T-helper 1 cell treated with Interleukin-12 subunit alpha and Interleukin-12 subunit beta and Interleukin-4 antibody, amounts not matched to agents 30 ng/mL and 1 ng/mL, for 36 hours (primary cell): ENCODE measurements at regions not wholly inside any gene's neighbourhood (a gene's known extent, or its start where the extent isn't known, plus 50 kb on each side); places are given as distances from the start of the nearest gene placed in this dataset.

Experiments
- intact Hi-C: fragments of 100-400 bp; cut with micrococcal nuclease; formaldehyde crosslinking; loops from one replicate; pipeline ENCODE4 v1.15.1; 2024

DNA sequence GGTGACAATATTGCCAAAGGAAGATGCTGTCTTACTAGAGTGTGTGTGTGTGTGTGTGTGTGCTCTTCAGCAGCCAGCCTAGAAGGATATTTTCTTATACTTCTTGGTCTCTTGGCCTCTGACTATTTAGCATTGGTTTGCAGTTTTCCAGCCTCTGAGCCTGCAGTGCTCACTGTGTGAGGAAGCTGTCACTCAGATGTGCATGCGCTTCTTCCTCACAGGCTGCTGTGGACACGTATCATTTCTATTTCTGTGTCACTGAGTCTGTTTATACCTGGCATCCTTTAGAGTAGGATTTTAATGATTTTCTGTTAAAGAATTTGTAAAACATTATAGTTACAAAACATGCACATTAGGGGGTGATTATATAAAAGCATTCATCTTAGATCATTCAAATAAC, 83.3 kb downstream of the ALDH8A1 start:
- intact Hi-C loops = no loop called here

DNA sequence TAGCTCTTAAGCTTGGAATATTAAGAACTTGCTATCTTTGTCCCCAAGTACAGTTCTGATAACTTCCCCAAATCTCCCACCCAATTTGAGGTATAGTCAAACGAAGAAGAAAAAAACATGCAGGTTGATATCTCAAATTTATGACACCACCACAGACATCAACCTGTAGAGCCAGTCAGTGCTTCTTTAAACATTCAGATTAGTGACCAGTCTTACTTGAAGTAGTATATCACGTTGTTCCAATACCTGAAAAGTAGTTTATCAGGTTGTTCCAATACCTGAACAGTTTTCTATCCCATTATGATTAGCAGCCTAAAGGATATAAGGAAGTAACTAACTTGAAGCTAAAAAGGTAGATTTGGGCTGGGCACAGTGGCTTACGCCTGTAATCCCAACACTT, 85.3 kb downstream of the ALDH8A1 start:
- intact Hi-C loops = no loop called here

DNA sequence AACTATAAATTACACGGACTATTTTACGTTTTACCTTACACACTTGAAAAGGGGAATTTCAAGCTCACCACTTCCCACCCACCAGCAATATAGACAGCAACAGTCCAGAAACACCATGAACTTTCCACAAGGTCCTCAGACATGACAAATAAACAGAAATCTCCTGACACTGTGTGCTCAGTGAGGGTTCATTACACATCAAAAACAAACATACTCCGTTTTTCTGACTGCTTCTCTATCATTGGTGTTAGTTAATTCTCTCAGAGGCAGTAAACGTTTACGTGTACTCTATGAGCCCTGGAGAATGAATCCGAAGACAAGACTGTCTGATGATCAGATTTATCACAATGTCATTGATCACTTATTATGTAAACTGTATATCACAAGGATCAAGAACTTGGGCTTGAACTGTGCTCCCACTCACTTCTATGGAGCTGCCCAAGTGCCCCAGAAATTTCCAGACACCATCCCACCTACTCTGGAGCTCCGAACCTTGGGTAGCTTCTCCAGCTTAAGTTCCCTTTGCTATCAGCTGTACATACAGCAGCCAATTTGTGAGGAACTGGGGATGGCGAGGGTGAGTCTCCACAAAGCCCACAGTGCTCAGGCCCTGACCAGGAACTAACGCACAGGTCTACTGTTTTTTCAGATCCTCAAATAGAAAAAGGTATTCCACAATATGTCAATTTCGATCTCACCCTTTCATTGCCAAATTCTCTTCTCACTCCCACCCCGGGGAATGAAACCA, 86.0 kb downstream of the ALDH8A1 start:
- intact Hi-C loops = no loop called here

DNA sequence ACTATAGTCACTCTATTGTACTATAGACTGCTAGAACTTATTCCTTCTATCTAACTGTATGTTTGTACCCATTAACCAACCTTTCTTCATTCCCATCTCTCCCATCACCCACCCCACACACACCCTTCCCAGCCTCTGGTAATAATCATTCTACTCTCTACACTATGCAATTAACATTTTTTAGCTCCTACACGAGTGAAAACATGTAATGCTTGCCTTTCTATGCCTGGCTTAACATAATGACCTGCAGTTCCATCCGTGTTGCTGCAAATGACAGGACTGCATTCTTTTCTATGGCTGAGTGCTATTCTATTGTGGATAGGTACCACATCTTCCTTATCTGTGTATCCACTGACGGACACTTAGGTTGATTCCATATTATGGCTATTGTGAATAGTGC, 95.5 kb downstream of the ALDH8A1 start:
- intact Hi-C loops = no loop called here

DNA sequence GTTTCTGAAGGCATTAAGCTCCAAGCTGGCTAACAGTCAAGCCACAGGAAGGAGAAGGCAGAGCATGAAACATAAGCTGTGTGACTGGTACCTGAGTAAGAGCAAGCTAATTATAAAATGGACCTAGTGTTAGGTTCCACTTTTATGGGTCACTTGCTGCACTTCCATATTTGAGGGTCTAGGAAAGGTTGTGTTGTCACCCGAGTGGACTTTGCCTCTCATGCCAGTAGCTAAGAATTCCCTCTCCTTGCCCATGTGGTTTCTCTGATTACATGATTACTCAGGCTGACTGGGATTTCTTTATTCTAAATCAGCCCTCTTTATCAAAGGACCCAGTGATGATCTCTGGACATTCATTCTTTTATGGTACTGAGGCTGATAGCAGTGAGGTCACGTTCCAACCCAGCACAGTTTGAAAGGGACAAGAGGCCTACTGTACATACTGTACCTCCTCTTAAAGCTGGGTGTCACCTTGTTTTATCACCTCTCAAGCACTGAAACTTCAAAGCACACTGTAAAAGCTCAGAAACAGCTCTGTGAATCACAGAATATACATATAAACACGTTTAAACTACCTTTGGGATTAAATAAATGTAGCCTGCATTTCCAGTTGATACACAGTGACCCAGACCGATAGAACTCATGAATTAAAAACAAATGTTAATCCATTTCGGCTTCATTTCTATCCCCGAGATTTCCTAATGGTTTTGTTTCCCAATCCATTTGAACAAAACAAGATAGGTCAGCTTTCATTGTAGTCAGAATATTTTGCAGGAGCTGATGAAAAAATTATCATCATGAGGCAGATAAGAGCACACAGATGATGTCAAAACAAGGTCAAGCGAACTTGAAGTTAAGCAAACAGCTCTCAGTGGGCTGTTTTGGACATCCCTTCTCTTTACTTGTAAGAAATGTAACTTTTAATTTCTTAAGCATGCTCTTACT, 96.5 kb downstream of the ALDH8A1 start:
- intact Hi-C loops = no loop called here

DNA sequence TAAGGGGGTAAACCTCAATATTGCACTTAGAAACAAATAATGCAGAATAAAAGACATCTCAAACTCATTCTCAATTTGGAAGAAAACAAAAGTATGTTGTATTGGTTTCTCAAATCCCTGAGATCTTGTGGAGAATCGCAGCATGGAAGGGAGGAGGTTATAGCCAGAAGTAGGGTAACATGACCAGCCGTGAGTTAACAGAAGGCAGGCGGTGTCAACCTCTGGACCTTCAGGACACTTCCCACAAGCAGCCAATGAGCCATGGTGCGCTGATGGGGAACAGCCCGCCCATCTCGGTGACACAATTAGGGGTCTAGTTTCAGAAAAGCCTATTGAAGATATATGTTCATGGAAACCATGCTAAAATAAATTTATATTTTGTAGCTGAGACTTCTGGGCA, 98.4 kb downstream of the ALDH8A1 start:
- intact Hi-C loops = no loop called here

DNA sequence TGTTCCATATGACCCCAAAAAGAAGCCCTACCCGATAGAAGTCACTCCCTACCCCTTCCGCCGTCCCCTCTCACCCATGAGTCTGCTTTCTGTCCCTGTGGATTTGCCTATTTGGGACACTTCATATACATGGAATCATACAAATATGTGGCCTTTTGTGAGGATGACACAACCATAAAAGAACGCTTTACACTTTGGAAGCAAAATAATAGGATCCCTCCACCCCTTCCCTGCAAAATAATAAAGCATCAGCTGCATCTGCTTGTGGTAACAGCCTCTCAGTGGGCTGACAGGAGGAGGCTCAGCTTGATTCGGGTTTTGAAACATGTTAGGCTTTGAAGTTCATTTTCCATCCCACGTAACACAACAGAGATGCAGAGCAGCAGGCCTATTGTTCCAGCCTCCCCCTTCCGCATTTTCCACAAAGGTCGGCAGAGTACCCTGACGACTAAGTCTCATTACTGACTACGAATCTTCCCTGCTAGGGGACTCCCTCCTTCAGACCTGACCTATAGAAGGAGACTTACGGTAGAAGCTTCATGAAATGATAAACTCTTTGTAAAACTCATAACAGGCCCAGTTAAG, 99.1 kb downstream of the ALDH8A1 start:
- intact Hi-C loops = no loop called here

DNA sequence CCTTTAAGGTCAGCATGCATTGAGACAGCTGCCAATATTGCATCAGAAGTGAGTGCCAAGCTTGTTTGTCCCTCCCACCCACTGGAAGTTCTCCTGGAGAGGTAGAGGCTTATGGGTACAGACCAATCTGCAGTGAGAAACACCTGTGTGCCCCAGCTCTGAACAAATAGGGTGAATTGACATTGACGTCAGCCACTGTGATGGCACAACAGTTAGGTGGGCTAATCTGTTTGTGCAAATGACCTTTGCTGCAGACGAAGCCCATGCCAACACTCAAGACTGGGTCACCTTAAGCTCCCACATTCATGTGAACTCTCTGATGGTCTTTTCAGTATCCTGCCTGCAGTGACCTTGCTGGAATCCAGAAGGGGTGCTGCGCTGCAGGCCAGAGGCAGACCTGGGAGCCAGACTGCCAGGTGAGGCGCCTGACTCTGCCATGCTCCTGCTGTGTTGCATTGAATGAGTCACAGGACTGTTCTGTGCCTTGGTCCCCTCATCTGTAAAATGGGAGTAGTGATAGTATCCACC, 99.9 kb downstream of the ALDH8A1 start:
- intact Hi-C loops = no loop called here

DNA sequence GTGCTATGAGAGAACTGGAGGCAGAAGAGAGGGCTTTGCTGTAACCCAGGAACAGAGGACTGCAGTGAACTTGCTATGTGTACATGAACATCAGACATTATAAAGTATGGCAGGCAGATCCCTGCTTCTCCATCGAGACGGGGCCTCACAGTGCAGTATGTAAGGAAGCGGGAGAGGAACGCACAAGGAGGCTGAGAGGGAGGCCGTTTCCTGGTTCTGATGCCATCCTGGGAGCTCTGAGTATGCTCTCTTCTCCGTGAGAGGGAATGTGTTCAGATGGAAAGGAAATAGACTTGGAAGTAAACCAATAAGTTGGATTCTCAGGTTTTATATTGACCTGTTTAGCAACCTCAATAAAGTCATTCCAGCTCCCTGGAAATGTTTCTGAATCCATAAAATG, 101.8 kb downstream of the ALDH8A1 start:
- intact Hi-C loops = no loop called here

DNA sequence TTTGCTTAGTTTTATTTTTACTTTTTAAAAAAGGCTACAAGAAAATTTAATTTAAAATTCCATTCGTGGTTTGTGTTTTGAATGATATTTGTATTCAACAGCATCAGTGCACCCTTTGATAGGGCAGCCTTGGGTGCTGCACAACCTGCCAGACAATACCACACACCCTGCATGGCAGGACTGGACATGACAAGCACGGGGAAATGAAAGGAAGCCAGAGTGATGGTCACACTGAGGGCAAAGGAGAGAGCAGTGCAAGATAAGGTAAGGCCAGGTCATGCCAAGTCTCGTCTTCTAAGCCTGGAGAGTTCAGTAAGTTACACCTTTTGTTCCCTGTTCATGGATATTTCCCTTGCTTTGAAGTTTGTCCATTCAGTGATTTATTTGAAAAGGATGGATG, 103.0 kb downstream of the ALDH8A1 start:
- intact Hi-C loops = no loop called here

DNA sequence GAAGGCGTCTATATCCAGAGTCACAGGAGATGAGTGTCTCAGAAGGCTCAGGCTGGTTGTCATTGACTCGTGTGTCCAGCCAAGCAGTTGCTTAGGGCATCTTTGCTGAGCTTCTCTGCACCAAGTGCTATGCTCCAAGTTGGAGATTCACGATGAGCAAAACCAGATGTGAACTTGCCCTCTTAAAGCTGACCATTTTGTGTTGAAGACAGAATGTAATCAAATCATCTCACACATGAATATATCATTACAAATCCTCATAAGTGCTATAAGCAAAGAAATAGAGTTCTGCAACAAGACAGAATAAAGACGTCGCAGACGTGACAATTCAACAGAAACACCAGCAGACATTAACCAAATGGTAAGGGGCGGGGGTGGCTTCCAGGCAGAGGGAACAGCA, 103.9 kb downstream of the ALDH8A1 start:
- intact Hi-C loops = no loop called here

DNA sequence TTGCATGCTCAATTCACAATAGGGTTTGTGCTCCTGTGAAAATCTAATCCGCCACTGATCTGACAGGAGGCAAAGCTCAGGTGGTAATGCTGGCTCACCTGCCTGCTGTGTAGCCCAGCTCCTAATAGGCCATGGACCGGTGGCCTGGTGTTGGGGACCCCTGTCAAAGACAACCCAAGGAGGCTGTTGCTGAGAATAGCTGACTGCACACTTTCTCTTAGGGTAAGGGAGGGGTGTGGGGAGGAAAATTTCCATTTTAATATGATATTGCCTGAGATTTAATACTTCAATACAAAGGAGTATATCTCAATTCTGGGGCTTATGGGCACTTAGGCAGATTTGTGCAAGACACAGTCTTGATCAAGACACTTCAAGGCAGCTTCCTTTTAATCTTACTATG, 105.8 kb downstream of the ALDH8A1 start:
- intact Hi-C loops = no loop called here

DNA sequence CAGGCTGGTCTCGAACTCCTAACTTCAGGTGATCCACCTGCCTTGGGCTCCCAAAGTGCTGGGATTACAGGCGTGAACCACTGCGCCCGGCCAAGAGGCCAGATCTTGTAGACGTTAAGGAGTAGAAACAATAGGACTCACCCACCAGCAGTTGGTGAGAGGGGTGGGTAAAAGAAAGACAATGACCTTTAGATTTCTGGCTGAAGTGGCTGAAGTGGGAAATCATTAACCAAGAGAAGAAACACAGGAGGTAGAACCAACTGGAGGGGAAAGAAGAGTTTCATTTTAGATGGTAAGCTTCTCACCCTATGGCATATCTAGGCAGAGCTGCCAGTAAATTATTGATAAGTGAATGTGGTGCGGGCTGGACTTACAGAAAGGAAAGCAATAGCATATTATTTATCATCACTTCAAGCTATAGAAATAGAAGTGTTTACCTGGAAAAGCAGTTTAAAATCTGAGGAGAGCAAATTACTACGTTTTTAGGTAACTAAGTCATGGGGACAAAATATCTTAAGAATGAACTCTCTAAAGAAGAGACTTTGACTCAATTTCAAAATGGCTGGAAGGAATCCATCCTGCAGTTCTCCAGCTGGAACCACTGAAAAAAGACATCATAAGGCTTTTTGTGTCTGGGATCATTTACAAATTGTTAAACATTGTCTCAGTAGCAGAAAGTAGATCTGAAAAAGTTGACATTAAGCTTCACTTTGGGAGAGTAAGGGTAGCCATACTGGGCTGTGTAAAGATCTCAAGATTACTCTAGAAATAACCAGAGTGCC, 109.6 kb downstream of the ALDH8A1 start:
- intact Hi-C loops = no loop called here

DNA sequence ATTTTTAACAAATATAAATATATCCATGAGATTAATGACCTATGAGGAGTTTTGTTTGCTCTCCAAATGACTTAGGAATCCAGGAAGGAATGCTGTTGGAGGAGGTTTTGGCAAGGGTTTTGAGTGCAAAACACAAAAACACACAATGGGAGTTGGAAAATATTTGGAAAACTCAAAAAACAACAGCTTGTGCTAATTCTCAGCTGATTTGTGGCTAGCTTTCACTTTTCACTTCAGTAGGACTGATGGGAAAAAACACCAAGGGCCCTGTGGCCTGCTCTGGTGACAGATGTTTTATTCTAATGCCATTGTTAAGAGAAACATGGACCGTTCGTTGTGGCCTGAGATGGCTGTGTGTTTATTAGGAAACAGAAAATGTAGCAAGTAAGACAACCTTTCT, 113.9 kb downstream of the ALDH8A1 start:
- intact Hi-C loops = no loop called here

DNA sequence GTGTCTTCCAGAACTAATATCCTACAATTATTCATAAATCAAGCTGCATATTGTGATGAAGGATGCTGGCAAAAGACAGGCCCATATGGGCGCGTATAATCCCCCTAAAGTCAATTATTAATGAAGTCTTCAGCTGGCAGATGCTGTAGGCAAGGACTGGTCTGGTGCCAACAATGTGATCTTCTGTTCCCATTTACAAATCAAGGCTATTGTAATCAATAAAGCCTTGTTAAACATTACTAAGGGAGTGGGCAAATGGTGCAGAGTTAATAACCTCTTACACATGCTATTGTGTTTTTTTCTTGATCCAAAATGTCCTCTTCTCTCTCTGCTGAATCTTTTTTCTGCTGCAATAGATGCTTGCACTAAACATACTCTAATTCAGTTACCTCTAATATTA, 119.0 kb downstream of the ALDH8A1 start:
- intact Hi-C loops = no loop called here

DNA sequence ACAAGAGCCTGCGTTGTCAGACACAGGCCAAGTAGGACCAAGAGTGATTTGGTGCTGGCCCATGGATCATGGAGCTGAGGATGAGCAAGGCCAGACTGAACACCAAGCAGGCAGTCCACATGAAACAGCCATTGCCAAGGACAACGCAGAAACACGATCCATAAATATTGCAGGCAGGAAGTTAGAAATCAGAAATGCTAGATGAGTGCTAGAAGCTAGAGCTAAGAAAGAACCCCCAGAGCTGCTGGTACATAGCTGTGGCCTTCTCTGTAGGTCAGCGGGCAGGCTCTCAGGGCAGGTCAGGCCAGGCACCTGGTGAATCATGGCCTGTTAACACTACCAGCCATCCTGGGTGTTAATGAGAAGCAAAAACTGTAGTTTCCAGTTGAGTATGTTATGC, 119.7 kb downstream of the ALDH8A1 start:
- intact Hi-C loops = no loop called here

DNA sequence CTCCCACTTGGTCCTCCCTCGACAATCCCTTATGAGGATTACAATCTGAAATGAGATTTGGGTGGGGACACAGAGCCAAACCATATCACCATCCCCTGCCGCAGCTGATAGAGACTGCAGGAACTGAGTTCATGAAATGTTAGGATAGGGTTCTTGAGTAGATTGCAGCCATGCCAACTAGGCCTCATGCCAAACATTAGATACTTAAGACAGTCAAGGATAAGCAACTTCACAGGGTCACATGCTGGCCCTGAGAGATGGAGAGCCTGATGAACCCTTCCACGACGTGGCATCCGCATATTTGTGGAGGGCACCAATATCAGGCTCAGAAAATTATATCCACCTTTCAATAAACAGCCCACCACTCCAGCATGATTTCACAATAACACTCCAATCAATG, 121.3 kb downstream of the ALDH8A1 start:
- intact Hi-C loops = no loop called here

DNA sequence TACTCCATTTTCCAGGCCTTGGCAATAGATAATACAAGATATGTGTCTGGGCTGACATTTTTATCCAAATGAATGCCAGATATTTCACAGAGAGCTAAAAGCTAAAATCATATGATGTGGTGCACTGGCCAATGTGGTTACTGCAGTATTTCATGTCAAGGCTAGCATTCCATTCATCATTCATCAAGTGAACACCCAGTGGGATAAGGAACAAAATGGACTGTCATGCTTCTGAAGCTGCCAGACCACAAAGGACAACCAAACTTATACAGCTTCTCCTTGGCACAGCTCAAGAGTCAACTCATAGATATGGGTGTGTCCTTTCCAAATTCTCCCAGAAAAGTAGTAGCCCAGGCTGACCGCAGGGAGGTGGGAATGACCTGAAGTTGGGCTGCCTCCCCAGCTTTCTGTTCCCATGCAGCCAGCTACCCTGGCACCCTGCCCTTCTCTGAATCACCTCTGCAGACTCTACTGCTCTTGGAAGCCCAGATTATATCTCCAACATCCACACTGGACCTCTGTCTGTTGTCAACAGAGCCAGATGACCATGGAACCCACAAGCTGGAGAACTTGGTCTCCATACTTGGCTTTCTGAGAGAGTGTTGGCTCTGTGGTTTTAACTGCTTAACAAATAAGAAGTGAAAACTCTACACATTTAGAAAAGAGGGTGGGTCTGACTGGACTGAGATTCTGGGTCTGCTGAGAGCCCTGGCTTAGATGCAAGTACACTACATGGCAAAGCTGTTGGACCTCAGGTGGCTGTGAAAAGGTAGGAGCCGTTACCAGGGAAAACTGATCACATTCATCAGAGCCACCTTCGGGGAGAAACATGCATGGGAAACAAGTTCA, 122.8 kb downstream of the ALDH8A1 start:
- intact Hi-C loops = no loop called here

DNA sequence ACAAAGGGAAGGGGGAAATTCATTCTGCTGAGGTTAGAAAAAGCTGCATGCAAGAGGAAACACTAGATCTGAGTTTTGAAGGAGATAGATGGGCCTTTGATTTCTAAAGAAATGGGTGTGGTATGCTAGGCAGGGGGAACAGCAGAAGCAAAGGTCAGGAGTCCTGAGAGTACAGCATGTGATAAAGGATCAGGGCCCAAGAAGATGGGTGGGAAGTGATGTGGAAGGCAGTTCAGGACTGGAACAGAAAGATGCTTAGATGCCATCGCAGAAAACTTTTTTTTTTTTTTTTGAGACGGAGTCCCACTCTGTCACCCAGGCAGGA, 126.2 kb downstream of the ALDH8A1 start:
- intact Hi-C loops = loop anchor here (1.0 to 2.0 kb wide), 10 partner anchors 59 to 899 kb away; no protein-coding TSS in a partner anchor
